ENCODE measurements at regions not wholly inside any gene's neighbourhood (a gene's known extent, or its start where the extent isn't known, plus 50 kb on each side); places are given as distances from the start of the nearest gene placed in this dataset.
A peak's percentile ranks its signal among the peaks of the same experiment; 100 is the strongest.

GRCh38 chr4:156459584-156459983, 505.9 kb upstream of the CTSO start:
- no peak for TF ChIP-seq CTCF (IDR thresholded peaks at IDR 0.05)
- Histone ChIP-seq H3K4me1 (no peaks in the 10 kb centered on the region), H3K27me3 (no peaks in the 10 kb centered on the region), H3K4me3 (no peak overlapping the region), H3K27ac (no peak overlapping the region), H3K9me3 (no peaks in the 10 kb centered on the region), H3K36me3 (no peaks in the 10 kb centered on the region)
- DNase-seq: no peak
- no peak for ATAC-seq
- intact Hi-C loops (cut with DNase I): no loop called here

GRCh38 chr4:156456830-156457229, 503.2 kb upstream of the CTSO start:
- no peak for TF ChIP-seq CTCF (IDR thresholded peaks at IDR 0.05)
- intact Hi-C loops (cut with DNase I): no loop called here
- no peak overlapping the region for H3K4me3 ChIP-seq
- no peaks in the 10 kb centered on the region for H3K36me3 ChIP-seq
- no peak overlapping the region for H3K27ac ChIP-seq
- H3K27me3 ChIP-seq: no peaks in the 10 kb centered on the region
- no peak for ATAC-seq
- DNase-seq: no peak
- no peaks in the 10 kb centered on the region for H3K4me1 ChIP-seq
- H3K9me3 ChIP-seq: no peaks in the 10 kb centered on the region

- Histone ChIP-seq H3K27ac (no peak overlapping the region), H3K4me3 (no peak overlapping the region), H3K27me3 (no peaks in the 10 kb centered on the region), H3K9me3 (no peaks in the 10 kb centered on the region), H3K36me3 (no peaks in the 10 kb centered on the region), H3K4me1 (no peaks in the 10 kb centered on the region)
- intact Hi-C loops (cut with DNase I): no loop called here
- no peak for TF ChIP-seq CTCF (IDR thresholded peaks at IDR 0.05)
- no peak for ATAC-seq
- DNase-seq: no peak
Observed at GRCh38 chr4:156443488-156443887, 489.8 kb upstream of the CTSO start.

GRCh38 chr4:156442912-156443311, 489.2 kb upstream of the CTSO start:
- no peaks in the 10 kb centered on the region for H3K36me3 ChIP-seq
- no peak overlapping the region for H3K4me3 ChIP-seq
- H3K4me1 ChIP-seq: no peaks in the 10 kb centered on the region
- ATAC-seq: no peak
- no peaks in the 10 kb centered on the region for H3K9me3 ChIP-seq
- no peak for TF ChIP-seq CTCF (IDR thresholded peaks at IDR 0.05)
- intact Hi-C loops (cut with DNase I): no loop called here
- no peaks in the 10 kb centered on the region for H3K27me3 ChIP-seq
- no peak for DNase-seq
- no peak overlapping the region for H3K27ac ChIP-seq

- Histone ChIP-seq H3K4me1 (no peaks in the 10 kb centered on the region), H3K4me3 (no peak overlapping the region), H3K27me3 (no peaks in the 10 kb centered on the region), H3K36me3 (no peaks in the 10 kb centered on the region), H3K9me3 (no peaks in the 10 kb centered on the region), H3K27ac (no peak overlapping the region)
- DNase-seq (peak in 2 of 4 donors; percentile 16 to 20), ATAC-seq (no peak)
- intact Hi-C loops (cut with DNase I): no loop called here
- no peak for TF ChIP-seq CTCF (IDR thresholded peaks at IDR 0.05)
Observed at GRCh38 chr4:156439576-156440200, 486.0 kb upstream of the CTSO start.

Data from left lung (tissue), 4 donors.